HG02885 (cell line): ENCODE measurements at regions not wholly inside any gene's neighbourhood (a gene's known extent, or its start where the extent isn't known, plus 50 kb on each side); places are given as distances from the start of the nearest gene placed in this dataset.

Experiments
- ATAC-seq: cut with Tn5 transposase; IDR thresholded peaks from one replicate; pipeline ENCODE4 v1.9.1; 2021; ENCODE audit warnings: mild to moderate bottlenecking; ENCODE audit not compliant: unreplicated experiment, poor library complexity

- ATAC-seq = no peak
Measured at GRCh38 chr13:80137994-80138393, 202.9 kb downstream of the SPRY2 start.

DNA sequence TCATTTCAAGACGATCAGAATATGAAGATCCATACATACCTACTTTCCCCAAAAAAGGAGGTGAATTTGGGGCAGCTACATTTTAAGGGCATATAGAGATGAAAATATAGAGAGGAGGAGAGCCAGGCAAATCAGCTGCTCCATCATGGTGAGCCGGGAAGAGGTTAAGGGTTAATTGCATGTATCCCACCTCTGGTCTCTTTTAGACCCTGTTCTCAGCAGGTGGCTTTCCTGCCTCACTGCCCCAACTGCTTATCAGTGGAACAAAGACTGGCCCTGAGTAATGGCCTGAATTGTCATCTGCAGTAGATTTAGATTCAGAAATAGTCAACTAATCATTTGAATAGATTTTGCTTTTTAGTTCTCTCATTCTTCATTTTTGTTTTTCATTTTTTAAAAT is 206.6 kb downstream of the SPRY2 start:
- ATAC-seq = no peak

DNA sequence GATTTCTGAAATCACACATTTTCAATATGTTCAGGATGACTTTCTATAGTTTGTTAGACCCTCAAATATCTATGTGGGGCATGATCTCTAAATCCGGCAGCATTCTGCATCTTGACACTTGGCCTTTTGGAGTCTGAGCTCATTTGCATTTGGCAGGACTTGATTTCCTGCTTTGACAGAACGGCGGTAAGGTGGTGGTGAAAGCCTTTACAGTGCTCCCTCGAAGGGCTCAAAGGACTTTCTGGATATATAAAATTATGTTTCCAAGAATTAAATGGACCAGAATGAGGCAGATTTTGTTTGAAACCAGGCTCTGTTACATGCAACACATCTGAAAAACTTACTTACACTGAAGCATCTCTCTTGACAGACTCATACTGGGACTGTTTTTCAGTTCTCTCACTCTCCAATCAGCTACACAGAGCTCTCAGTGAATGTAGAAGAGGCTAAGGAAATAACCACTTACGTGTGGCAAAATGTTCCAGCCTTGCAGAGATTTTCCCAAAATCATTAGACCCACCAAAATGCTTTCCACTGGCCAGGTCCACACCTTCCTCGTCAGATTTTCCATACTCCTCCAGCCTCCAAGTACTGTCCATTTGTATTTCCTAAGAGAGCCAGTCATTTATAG is 207.2 kb downstream of the SPRY2 start:
- no peak for ATAC-seq

GRCh38 chr13:80132741-80133601 is 208.0 kb downstream of the SPRY2 start:
- no peak for ATAC-seq

DNA sequence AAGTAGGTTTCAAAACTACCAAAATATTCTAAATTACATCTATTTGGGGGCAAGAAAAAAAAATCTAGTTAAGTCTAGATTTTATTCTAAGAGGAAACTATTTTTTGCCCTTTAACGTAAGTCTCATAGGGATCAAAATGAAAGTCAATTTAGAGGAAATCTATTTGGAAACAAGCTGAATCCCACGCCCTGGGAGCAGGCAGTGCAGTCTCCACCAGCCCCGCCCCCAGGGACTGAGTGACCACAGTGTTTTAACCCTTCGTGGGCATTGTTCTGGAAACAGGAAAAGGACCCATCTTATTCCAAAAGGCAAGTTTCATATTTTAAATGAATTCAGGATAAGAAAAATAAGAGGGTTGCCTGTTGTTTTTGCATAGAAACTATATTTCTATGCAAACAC is 209.7 kb downstream of the SPRY2 start:
- no peak for ATAC-seq

DNA sequence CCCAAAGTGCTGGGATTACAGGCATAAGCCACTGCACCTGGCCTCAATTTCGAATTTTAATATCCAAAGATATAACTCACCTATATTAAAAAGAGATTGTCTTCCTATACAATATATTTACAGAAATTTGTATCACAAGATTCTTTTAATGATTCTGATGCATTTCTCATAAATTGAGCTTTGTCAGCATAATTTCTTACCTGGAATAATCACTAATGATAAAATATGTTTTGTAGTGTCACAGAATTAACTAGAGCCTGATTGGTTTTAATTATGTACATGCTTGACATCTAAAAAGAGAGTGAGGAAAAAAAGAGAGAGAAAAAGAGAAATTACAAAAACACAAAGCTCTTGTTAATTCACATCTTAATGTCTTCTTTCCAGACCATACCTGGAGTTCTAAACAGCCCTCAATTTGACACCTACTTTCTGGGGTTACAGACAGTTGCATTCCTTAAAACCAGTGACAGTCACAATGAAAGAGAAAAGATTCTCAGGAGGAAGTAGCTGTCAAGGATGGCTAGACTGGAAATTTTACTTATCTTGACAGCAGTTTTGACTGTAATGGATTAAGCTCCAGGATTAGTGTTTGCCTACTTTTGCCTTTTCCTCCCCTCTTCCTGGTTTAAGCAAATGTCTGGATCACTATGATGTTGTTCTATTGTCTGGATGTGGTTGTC is 214.4 kb downstream of the SPRY2 start:
- ATAC-seq = no peak

DNA sequence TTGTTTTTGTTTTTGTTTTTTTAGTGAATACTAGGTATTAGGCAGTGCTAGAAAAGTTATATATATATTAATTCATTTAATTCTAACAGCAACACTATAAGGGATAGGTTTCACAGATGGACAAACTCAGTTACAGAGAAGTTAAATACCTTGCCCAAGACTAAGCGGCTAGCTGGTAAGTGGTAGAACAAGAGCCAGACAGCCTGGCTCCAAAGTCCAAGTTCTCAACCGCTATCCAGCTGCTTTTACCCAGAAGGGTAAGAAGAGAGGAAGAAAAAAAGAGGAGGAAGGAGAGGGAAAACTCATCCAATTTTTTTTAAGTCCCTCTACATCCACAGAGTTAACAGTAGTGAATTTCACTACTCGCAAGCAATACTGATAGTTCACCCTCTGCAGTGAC is 217.0 kb downstream of the SPRY2 start:
- no peak for ATAC-seq

- ATAC-seq = no peak
Measured at GRCh38 chr13:80121038-80121437, 219.9 kb downstream of the SPRY2 start.

DNA sequence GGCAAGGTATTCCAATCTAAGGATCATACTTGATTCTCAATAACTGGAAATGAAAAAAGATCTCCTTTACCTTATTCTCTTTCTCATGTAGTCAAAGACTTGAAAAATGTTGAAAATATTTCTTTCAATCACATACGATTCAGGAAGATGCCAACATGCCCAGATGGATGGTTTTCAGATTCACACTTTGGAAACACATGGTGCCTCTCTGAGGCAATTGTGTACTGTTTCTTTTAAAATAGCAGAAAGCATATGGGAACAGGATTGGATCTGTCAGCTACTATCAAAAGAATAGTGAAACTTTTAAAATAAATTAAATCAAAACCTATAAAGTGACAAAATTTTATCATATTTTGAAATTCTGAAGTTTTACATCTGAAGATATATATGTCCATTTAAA is 222.4 kb downstream of the SPRY2 start:
- no peak for ATAC-seq

DNA sequence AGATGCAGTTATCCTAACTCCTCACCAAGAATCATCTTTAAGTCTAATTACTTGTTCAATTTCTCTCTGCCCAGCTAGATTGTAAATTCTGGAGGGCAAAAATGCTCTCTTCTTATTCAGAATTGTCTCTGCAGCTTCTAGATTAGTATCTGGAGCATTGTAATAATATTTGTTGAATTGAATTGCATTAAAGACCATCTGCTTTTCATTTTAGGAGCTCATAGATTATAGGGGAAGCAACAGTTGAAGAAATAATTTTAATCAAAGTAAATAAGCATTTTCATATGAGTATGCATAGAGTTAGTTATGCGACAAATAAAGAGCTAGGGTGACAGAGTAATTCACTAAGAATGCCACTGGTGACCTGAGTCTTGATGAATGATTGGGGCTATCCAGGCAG is 222.8 kb downstream of the SPRY2 start:
- no peak for ATAC-seq

- ATAC-seq = no peak
Measured at GRCh38 chr13:80117515-80117914, 223.4 kb downstream of the SPRY2 start.

DNA sequence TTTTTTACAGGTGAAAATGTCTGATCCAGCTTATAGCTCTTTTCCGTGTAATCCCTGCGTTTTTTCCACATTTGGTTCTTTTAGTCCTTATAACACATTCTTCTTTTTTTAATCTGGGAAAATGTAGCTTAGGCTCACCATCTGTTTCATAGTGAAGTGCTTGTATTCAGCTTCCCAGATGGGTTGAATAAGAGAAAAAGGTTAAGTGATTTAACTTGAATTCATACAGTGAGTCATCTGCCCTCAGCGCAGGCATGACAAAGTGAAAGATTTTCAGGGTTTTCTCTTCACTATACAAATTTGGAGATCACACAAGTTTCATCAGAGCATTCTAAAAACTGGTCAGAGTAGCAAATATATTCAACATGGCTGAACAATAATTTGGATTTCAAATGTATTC is 224.8 kb downstream of the SPRY2 start:
- no peak for ATAC-seq

DNA sequence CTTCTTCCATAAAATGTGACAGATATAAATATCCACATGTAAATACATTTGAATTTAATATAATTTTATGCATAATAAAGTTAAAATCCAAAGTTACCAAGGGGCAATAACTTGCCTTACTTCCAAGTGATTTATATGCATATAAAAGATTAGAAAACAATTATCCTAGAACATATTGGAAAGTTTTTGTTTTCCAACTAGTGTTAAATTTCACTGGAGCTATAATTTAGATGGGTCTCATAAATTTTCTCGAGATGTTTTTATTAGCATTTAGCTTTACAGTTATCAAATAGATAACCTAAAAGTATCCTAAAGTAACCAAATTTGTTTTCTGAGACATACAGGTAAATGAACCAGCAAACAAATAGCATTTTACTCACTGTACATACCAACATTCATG is 225.3 kb downstream of the SPRY2 start:
- ATAC-seq = no peak

DNA sequence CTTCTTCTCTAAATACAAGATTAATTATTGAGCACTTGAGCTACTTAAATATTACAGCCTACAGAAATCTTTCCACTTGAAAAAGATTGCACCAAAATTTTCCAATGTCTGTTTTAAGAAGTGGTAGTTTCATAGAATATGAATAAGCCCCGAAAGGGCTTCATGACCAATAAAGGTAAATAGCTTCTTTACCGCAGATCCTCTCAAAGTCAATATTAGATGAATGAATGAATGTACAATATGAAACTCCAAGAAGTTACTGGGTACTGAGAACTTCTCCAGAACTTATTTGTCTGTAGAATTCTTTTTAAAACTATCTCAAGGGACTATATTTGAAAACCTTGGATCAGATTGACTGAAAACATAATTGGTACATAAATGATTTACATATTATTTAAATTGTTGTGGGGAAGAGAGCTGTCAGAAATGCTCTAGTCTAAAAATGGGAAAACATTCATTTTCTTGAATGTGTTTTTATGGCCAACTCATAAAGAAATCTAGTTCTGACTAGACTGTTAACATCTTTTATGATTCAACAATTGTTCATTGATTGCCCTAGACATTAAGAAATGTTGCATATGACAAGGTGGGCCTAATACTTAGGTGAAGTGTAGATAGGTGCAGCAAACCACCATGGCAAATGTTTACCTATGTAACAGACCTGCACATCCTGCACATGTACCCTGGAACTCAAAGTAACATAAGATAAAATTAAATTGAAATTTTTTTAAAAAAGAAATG is 227.0 kb downstream of the SPRY2 start:
- ATAC-seq = no peak

DNA sequence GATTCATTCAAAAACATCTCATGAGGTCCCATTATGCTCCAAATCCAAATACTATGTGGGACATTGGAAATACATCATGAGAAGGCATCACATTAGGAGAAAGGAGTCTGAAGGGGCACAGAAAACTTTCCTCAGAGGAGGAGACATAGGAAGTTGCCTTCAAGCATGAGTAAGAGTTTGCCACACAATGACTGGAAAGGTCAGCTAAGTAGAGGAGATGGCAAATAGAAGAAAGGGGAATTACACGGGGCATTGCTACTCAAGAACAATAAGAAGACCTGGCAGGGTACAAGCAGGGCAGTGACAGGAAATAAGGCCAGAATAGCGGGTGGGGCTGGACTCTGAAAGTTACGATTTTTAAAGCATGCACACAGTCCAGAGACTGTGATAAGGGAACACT is 231.6 kb downstream of the SPRY2 start:
- no peak for ATAC-seq

GRCh38 chr13:80105350-80105749 is 235.6 kb downstream of the SPRY2 start:
- ATAC-seq = no peak

DNA sequence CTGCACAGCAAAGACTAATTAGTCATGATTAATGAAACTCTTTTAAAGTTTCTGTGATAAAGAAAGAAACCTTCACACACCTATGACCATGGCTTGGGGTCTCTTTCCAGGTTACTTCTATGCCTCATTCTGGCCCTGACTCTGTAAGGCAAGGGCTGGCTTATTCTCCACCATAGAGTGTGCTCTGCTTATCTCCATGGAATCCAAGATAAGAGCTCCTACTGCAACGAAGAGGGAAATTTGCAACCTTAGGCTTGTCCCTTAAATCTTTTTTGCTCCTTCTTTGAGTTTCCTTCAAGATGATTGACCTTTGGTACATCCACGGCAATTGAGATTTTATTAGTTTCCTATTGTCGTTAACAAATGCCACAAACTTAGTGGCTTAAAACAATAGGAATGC is 239.9 kb downstream of the SPRY2 start:
- no peak for ATAC-seq

DNA sequence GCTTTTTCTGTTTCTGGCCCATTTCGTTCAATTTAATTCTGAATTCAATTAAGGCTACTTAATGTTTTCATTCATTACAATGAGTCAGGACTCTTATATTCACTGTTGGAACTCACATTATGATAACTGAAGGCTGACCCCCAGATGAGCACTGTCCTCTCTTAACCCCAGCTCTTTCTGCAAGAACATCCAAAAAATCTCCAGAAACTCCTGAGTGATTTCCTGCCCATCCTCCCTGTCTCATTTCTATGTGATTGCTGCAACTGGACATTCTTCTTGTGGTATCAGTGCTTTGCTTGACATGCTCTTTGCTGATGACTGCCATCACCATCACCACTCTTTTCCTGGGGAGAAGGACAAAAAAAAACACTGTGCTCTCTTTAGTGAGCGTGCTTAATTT is 240.3 kb downstream of the SPRY2 start:
- no peak for ATAC-seq

GRCh38 chr13:80097561-80097960 is 243.4 kb downstream of the SPRY2 start:
- no peak for ATAC-seq

DNA sequence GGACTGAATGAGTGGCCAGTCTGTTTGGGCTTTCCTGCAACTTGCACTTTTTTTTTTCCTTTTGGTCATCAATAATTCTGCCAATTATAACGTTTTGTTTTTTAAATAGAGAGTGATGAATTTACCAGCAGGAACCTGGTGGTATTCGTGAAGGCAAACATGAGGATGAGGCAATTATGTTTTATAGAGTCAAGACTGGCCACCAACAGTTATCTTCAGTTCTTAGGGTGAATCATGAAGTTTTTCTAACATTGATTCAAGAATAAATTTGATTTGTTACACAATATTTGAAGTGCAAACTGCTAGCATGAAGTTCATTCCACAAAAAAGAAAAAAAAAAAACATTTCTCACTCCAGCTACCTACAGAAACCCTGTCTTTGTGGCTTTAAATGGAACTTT is 244.5 kb downstream of the SPRY2 start:
- ATAC-seq = no peak

- ATAC-seq = no peak
Measured at GRCh38 chr13:80094526-80094925, 246.4 kb downstream of the SPRY2 start.
